Glomerular endothelial cell (primary cell): ENCODE measurements at regions not wholly inside any gene's neighbourhood (a gene's known extent, or its start where the extent isn't known, plus 50 kb on each side); places are given as distances from the start of the nearest gene placed in this dataset.

Source experiments
- DNase-seq: peaks from one replicate; pipeline ENCODE4 v3.0.0-alpha.2; 2011; ENCODE audit warnings: low read depth, low spot score; ENCODE audit errors: extremely low read depth

DNA sequence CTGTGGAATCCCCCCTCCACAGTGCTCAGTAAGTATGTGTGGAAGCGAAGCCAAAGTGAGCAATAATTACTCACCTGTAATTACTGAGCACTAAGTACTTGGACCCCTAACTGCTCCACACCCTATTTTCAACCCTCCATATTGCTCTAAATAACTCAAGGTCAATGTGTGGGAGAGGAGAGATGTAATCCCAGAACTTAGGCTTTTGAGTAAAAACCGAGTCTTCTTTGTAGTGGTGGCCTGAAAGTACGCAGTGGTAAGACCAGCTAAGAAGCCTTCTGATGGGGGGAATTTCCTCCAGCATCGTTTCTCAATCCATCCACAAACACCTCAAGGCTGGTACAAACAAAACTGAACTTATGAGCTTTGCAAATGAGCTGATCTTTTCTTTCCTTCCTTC, 551.6 kb downstream of the ZEB2 start:
- no peak for DNase-seq

- no peak for DNase-seq
These were observed 554.3 kb downstream of the ZEB2 start for GRCh38 chr2:143965493-143966164.

DNA sequence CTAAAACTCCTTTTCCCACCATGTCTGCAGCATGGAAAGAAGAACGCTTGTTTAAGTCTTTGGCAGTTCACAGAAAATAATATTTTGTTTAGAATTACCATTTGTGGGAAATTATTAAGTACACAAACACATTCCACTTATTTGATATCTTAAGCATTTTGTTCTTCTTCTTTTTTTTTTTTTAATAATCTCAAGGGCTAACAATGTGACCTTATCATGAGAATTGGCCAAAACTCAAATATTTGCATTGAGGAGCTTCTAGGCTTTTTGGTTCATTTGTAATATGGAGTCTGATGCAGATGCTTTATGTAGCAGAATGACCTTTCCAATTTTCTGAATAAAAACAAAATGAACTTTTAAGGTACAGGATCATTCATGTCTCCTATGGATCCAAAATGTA, 555.0 kb downstream of the ZEB2 start:
- no peak for DNase-seq

DNA sequence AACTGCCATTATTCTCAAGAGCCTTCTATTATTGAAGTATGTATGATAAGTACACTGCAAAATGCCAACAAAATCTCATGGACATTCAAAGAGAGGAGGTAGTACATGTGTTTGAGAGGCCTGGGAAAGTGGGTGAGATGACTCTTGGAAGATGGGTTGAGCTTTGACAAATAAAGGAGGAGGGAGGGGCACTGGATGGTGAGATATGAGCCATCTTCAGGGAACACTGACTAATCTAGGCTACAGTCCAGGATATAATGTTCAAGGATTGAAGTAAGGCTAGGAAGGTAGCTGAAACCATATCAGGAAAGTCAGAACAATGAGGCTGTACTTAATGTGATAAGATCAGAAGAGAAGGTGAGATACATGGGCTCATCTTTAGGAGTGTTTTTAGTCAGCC, 559.7 kb downstream of the ZEB2 start:
- DNase-seq: no peak

DNA sequence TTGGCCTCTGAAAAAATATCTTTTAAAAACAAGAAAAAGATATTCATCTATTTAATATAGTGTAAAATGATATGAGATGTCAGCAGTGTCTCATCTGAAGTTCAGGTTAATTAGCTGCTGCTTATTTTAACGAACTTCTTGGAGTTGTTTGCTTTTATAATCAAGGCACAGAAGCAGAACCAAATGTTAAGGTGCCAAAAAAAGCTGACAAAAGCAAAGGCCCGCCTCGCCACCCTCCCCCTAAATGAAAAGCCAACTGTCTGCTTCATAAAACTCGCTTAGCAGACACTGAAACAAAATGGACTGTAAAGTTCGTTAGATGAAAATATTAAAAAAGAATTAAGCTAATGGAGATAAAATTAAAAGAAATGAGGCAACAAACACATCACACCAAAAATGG, 562.6 kb downstream of the ZEB2 start:
- DNase-seq: no peak

- DNase-seq: no peak
These were observed 564.4 kb downstream of the ZEB2 start for GRCh38 chr2:143955401-143956065.

GRCh38 chr2:143954844-143955243, 565.1 kb downstream of the ZEB2 start:
- DNase-seq: no peak

- DNase-seq: no peak
These were observed 565.7 kb downstream of the ZEB2 start for GRCh38 chr2:143954186-143954585.

- no peak for DNase-seq
These were observed 566.4 kb downstream of the ZEB2 start for GRCh38 chr2:143953451-143954030.

GRCh38 chr2:143952536-143952935, 567.4 kb downstream of the ZEB2 start:
- DNase-seq: no peak

DNA sequence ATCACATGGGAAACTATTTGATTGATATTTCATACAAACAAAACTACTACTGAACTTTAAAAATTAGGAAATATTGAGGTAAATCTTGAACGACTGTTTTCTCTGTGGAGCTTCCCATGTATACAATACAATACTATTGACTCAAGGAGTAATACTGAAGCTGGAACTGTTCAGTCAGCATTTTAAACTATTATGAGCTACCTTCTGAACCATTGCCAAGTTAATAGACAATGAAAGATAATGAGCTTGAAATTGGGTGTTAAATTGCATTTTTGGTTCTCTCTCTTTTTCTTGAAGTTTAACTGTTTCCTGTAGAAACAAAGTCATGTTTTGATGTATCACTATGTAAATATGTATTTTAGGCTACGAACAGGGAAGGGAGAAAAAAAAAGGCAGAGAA, 569.2 kb downstream of the ZEB2 start:
- DNase-seq: no peak

DNA sequence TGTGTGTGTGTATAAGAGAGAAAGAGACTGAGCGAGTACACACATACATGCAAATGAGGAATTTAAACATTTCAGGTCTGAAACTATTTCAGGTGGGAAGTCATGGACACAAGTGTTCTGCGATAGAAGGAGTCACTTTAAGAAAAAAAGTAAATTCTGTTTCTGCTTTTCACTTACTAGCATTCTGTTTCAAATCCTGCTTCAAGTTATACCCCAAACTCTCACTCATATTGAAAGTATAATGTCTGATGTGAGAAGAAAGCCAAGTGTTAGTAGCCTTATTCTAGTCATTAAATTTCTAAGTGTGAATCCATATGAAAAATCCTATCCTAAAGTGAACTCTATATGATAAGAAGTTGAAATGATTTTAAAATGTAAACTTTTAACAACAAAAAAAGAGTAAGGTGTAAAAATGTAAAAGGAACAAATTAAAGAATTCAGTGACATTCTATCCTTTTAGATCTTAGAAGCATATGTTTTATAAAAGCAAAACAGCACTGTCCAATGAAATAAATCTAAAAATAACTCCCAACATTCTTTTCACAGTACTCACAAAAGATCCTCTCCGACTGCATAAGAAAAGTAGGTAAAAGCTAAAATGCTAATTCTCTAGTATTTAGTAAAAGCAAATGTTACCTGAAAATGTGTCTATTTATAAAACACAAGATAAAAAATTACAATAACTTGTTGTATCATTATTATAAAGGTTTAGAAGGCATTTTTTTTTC, 570.6 kb downstream of the ZEB2 start:
- DNase-seq: no peak

DNA sequence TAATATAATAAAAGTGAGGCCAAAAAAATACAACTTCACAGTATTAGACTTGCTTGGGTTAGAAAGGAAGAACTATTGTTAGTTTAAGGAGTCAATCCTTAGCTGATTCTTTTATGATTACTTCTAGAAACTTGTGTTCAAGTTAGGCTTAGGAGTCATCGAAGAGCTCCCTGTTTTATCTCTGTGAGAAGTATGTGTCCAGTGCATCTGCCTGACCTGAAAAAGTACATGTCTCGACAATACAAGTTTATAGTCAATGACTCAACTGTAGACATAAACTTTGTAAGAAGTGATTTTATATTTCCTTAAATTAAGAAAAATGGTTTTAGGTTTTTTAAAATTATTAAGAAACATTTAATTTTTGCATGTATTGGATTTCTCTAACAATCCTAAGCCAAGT, 571.2 kb downstream of the ZEB2 start:
- DNase-seq: no peak

DNA sequence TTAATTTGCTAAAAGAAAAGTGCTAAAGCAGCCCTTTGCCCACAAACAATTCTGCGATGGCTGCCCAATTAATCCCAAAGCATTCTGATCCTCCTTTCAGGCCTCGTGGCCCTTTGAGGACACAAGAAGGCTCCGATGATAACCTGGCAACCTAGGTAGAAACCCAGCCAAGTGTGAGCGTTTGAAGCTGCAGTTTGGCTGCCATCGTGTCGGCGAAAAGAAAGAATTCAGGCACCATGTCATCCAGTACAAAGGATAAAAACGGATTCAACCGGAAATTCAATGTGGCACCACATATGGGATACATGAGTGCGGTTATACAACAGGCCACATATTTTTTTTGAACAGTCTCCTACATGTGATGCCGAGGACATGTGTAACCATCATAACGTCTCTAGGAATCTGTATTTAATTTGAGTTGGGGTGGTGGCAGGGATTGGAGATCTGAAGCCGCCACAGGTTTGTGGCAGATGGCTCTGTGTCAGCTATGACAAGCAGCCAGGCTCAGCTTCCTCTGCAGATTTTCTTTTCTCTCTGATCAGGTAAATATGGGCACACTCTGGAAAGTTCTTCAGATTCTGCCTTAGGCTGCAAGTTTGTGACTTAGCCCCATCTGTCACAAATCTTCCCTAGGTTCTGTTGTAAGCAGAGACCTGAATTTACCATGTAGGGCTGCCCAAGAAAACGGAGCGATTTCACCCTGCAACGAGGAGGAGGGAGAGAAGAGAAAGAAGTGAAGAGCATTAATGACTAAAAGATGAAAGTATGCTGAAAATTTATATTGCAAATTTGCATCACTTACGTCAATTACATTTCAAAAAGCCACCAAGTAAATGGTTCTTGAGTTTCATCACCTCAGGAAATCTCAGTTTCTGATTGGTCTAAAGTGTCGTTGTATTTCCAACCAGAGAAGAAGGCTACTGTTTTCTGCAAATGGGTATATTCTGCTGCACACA, 573.2 kb downstream of the ZEB2 start:
- DNase-seq: no peak

DNA sequence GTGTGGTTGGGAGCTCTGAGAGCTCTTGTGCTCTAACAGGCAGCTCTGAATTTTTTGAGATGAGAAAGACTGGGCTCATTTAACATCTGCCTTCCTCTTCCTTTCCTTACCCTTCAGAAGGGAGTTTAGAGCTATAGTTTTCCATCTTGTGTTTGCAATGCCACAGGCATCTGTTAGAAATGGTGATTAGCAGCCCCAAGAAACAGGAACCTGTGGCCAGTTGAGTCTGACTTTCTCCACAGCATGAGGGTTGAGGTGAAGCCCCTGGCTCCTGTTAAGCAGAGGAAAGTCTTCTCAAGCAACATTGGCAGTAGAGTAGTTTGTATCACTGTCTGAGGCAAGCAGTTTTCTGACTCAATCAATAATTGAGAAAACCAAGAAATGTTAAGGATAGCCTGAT, 577.4 kb downstream of the ZEB2 start:
- DNase-seq: no peak

DNA sequence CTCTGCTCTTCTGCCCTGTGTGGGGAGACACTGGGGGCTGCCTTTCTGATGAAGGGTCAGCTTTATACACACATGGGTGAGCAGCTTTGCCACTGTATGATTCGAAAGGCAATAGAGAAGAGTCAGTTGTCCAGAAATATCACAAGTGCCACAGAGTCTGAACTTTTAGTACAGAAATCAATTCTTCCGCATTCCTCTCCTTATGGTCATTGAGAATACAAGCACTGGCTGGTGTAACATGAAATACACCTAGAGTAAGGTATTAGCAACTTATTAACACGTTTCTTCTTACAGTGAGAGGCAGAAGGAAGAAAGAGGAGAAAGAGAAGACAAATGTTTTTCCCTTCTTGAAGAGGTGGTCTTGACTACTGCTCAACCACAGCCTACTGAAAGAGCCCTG, 579.2 kb downstream of the ZEB2 start:
- no peak for DNase-seq

DNA sequence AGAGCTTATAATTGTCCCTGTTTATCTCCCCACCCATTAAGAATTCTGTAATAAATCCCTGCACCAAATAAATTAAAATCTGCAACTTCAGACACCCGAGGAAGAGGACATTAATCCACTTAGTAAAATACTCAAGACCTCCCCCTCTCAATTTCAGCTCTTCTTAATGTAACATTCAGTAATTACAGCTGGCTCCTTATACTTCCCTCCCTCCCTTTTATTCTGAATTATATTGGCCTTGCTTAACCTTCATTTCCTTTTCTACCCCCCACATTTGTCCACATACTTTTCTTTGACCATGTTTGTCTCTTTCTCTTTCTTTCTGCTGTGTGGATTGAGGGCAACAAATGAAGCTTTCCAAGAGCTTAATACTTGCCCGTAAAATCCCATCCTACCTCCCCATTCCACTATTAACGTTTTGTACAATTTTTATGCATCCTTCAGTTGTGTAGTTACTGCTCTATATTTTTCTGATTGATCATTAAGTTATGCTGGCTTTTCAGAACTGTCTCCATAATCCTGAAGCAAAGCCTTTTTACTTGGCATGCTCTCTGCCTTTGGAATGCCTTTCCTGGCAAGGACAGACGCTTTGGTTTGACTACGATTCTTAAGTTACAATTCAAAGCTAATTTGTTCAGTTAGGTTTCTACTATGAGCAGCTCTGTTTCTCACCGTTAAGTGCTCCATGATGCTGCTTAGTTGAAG, 580.1 kb downstream of the ZEB2 start:
- DNase-seq: no peak

DNA sequence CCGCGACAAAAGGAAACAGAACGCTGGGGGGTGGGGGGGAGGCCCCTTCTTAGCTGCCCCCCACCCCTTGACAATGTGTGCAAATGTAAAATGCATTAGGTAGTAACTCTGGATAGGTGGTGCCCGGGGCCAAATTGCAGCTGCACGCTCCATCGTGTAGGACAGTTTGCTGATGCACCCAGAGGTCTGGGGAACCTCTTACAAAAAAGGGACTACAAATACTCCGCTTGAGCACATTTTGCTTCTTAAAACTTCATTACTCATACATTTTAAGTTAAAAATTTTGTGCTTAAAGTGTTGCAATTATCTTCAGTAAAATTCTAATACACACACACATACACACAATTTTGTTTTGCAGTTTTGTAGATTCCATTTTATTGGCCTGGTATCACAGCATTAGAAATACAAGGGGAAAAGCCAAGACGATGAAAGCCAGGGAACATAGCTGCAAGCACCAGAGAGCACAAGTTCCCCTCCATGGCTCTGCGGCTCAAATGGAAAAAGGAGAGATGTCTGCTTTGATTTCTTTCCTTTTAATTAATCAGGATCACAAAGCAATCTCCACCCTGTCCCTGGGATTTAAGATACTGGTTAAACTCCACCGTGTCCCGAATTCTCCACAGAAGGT, 582.1 kb downstream of the ZEB2 start:
- no peak for DNase-seq

- DNase-seq: no peak
These were observed 582.8 kb downstream of the ZEB2 start for GRCh38 chr2:143936848-143937722.
